NCI-H774 (cell line): ENCODE measurements at regions not wholly inside any gene's neighbourhood (a gene's known extent, or its start where the extent isn't known, plus 50 kb on each side); places are given as distances from the start of the nearest gene placed in this dataset.
"Not testable (repeated sequence)": the region's sequence is repeated elsewhere in the genome, so short reads cannot be mapped to it uniquely, and the experiment has no call there.

ENCODE experiments used
- DNase-seq: peaks from one replicate; lab custom pipeline; 2025; lab: John Stamatoyannopoulos, UW

DNA sequence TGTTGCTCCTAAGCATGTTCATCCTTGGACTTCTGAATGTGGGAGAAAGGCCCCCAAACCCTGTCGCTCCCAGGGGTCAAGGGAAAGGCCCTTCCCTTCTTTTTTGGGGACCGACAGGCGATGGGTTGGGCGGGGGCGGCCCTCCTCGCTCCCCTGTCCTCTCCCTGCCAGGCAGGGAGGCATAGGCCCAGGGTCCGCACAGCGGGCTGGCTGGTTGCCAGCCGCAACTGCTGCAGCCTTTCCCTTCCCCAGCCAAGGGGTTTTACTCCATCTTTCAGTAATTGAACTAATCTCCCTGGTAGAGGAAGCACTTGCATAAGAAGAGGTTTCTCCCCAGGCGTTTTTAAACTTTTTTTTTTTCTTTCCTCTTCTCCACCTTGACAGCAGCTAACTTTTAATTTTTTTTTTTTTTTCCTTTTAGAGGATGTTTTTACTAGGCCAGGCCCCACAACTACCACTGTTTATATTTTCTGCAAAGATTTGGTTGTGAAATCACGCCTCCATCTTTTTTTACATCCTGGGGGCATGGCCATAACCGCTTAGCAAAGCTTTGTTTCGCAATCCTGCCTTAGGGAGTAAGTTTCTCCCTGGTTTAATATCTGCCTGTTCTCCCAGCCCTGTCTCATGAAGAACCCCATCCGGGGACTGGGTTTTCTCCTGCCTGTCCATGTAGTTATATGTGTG, 216.9 kb upstream of the ZNF608 start:
- DNase-seq = no peak

GRCh38 chr5:124966741-124967140, 220.3 kb upstream of the ZNF608 start:
- not testable (repeated sequence) for DNase-seq

DNA sequence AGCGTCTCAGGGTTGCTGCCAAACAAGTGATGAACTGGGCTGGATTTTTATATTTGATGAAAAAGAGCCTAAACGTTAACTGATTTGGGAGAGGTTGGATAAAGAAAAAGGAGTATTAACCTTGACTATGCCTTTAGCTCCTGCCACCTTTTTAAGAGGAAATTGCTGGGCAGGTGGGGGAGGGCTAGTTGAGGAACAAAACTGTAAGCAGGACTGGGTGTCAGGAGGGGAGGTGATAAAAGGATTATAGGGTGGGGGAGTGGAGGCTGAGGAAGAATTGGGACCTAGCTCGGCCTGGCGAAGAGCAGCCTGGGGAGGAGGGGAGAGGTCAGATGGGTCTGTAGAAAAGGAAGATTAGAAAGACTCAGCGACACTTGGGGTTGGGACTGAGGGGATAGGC, 223.9 kb upstream of the ZNF608 start:
- DNase-seq = not testable (repeated sequence)

DNA sequence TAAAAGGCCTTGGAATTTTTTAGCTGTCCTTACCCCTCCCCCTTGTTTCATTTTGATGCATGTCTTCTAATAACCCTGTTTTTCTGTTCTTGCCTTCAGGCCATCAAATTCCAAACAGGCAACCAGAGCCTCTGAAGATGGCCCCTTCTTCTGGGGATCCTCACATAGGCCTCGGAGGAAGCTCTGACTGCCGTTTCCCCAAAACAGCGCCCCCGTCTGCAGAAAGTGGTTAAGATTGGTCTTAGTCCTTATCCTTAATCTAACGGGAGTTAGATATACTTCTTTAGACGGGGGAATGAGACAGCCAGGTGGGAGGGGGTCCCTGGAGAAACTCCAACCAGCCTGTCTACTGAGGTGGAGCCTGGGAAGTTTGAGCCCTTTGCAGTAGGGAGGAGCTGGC, 226.3 kb upstream of the ZNF608 start:
- DNase-seq = no peak

DNA sequence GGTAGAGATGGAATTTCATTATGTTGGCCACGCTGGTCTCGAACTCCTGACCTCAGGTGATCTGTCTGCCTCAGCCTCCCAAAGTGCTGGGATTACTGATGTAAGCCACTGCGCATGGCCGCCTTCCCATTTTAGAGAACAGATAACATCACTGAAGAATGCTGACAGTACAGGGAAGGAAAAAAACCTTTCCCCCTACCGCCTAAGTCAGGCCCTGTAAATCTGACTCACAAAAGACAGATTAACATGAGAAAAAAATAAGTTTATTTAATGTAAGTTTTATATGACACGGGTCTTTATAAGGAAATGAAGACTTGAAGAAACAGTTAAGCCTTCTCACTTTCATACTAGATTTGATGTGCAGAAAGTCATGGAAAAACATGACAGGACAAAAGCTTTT, 227.2 kb upstream of the ZNF608 start:
- DNase-seq = no peak

- DNase-seq = no peak
Measured at GRCh38 chr5:124976086-124976485, 229.6 kb upstream of the ZNF608 start.

DNA sequence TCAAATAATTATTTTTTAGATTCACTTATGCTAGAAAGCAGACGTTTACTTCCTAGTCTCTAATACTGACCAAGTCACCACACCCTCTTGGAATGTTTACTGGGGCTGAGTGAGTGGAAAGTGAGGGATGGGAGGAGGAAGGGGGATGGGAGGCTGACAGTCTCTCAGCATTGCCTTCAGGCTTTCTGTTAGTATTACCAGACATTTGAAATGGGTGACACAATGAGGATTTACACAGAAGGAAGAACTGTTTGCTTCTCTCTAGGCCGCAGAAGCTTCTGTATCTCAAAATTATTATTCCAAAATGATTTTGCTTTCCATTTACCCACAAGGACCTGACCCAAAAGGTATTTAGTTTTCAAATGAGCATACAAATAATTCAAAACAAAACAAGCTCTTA, 232.8 kb upstream of the ZNF608 start:
- no peak for DNase-seq

GRCh38 chr5:124980163-124980941, 233.9 kb upstream of the ZNF608 start:
- peak; percentile 50 for DNase-seq

DNA sequence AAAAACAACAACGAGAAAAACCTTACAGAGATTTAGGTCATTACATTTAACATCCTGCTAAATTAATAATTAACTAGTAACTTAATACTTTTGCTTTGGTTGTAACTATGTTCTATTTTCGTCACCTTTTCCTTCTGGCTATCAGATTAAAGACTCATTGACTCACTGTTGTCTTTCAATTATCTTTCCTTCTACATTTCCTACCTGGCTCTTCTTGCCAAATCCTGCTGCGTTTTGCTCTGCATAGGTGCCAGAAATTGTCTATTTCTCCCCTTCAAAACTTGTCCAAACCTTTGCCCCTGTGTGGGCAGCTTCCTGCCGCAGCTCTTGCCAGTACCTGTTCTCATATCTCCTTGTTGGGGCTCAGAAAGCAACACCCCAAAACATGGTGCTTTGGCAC, 235.5 kb upstream of the ZNF608 start:
- DNase-seq = no peak

GRCh38 chr5:124986170-124986569, 239.7 kb upstream of the ZNF608 start:
- no peak for DNase-seq

DNA sequence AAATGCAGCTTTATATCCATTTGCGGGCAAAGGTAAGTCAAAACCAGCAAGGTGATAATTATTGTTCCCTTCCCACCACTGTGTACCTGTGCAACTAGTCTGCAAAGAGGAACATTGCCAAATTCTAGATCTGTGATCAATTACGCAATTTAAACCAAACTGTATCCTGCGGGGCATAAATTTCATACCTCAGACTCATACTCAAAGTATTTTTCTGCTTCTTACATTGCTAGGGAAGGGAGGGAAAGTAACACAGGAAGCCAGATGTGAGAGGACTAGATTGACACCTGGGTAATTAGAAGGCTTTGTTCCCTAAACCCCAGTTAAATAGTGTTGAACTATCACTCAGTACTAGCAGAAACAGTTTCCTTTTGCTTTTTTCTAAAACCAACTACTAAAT, 240.2 kb upstream of the ZNF608 start:
- DNase-seq = no peak

- DNase-seq = not testable (repeated sequence)
Measured at GRCh38 chr5:124987786-124988185, 241.3 kb upstream of the ZNF608 start.

- DNase-seq = no peak
Measured at GRCh38 chr5:124990723-124991122, 244.3 kb upstream of the ZNF608 start.

DNA sequence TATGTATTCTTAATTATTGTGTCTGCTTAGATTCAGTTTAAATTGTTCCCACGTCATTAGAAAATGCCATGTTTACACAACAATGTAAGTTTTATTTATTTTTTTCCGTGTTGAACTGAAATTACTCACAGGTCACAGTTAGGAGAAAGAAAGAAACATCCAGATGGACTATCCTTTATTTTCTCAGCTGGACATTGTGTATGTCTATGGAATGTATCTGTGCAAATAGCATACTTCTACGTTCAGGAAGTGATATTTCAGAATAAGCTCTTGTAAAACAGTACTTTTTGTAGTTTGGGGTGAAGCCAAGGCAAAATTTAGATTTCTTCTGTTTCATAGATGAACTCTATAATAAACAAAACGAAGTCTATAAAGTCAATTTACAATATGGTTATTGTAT, 249.0 kb upstream of the ZNF608 start:
- DNase-seq = no peak

DNA sequence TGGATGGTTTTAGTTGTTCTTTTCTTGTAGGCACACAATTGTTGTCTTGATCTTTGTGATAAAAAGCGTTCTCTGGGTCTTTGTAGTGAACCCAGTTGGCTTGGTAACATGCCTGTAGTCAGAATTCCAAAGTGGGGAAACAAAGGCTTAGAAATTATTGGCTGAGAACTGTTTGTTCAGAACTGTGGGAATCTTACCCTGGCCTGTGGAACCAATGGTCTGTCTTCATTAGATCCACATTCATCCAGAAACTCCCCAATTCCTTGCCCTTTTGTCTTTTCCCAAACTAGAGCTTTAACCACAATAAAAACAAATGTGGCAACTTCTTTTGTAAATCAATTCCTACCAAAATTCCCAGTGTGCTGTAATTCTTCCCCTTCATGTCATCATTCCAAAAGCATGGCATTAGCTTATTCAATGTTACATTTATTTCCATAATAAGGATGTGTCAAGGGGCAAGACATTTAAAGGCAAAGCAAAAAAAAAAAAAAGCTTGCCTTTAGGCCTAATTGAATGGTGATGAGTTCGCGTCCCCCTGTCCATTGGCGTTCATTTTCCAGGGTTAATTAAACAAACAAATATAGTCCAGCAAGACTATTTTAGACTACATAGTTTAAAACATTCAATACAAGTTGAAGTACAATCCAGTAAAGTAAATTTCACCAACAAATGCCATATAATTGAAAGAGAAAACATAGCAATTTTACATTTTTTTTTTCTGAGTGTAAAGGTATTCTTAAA, 249.8 kb upstream of the ZNF608 start:
- no peak for DNase-seq

- DNase-seq = no peak
Measured at GRCh38 chr5:124996764-124997077, 250.3 kb upstream of the ZNF608 start.

DNA sequence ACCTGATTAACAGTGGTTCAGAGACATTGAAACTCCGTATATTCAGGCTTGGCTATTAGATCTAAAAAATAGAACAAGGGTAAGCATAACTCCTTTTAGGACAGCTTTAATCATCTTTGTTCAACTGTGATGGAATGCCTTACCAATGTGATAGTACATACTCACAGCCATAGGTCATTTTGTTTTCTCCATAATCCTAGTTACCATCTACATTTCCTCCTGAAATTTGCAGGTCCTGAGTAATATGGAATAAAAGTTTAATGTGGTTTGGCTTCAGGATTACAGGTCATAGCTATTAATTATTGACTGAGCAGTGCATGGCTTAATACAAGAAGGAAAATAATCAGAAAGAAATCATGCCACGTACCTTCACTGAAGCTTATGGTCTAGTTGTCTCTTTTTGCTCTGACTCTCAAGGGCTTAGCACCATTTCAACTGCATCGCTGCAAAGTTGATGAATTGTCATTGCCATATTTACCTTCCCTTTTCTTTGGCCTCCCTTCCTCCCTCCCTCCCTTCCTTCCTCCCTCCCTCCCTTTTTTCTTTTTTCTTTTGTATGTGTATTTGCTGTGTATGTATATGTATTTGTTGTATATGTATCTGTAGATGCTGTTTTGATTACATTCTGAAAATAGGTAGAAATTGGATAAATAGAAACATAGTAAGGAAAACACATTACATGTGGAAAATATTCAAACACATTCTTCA, 250.9 kb upstream of the ZNF608 start:
- no peak for DNase-seq

GRCh38 chr5:124998520-124998919, 252.1 kb upstream of the ZNF608 start:
- DNase-seq = no peak

DNA sequence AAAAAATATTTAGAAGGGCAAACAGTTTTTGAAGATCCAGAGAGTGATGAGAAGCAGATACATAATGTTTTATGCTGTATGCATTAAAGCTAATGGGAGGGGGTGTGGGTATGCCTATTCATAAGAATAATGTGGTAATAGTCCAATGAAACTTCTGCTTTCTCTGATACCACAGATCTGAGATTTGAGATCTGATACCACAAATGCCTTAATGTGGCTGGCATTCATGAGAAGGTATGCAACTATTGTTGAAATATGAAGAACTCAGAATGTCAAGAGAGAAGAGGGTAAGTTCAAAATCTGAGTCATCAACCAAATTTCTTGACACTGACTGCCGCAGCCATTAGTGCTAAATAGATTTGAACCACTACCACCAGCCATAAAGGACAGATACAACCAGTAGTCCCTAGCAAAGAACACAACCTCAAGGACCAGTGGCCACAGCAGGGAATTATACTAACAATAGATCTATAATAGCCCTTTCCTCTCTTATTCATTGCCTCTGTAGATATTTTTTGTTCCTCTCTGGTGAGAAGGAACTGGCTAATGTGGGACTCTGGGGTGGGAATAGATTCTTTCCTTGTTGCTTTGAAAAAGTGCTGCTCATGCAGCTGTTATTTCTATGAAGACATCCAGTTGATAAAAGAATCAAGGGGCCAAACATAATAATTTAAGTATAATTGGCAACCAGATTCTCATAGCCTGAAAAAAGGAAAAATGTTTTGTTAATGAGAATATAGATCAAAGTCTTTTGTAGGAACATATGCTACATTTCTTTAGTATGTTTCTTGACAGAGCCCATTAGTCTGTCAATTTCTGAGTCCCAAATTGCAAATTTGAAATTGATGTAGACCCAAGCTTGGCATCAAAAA, 256.5 kb upstream of the ZNF608 start:
- DNase-seq = no peak

DNA sequence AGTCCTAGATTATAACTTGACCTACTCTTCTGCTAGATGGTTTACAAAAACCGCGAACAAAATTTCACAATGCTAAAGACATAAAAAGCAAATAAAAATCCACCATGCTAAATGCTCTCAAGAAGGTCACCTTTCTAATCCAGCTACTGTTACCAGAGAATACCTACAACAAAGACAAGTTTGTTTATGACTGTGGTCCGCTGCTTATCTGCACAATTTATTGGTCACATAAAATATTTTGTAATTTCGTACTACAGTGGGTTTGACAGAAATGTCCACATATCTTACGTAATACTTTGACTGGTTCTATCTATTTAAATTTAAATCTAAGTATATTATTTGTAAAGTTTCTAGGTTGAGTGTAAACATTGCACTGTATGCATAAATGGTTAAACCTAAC, 257.6 kb upstream of the ZNF608 start:
- DNase-seq = no peak

DNA sequence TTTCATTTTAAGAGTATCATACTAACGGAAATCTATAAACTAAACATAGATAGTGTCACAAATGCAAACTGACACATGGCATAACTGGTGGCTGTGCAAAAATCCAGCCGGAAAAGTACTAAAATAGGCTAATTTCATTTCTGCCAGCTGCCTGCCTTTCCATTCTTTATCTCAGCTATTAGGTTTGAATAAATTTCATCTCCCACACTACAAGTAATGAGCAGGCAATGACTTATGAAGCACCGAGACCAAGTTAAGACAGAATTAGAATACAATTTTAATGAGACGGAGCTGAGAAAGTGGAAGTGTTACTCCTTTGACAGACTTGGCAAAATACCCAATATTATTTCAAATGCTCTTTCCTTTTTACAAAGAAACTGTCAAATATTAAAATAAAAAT, 258.8 kb upstream of the ZNF608 start:
- DNase-seq = no peak
